Progenitor cell of endocrine pancreas (in vitro differentiated cells): ENCODE measurements at regions not wholly inside any gene's neighbourhood (a gene's known extent, or its start where the extent isn't known, plus 50 kb on each side); places are given as distances from the start of the nearest gene placed in this dataset.
"Not testable (repeated sequence)": the region's sequence is repeated elsewhere in the genome, so short reads cannot be mapped to it uniquely, and the experiment has no call there.

Experiments used
- DNase-seq: peaks from one replicate; pipeline ENCODE4 v3.0.0; 2021; ENCODE audit warnings: low spot score; ENCODE audit not compliant: unreplicated experiment
- H3K27ac Mint-ChIP-seq: 2 replicates; pipeline ENCODE4 v1.8.0; 2021; ENCODE audit warnings: mild to moderate bottlenecking, moderate library complexity, mixed read lengths
- H3K27me3 Mint-ChIP-seq: 2 replicates; pipeline ENCODE4 v1.8.0; 2021; ENCODE audit warnings: mixed read lengths
- H3K36me3 Mint-ChIP-seq: 2 replicates; pipeline ENCODE4 v1.8.0; 2022; ENCODE audit warnings: mixed read lengths; ENCODE audit not compliant: insufficient read depth
- H3K4me1 Mint-ChIP-seq: 2 replicates; pipeline ENCODE4 v1.8.0; 2021; ENCODE audit warnings: low read depth, mixed read lengths
- H3K4me3 Mint-ChIP-seq: 2 replicates; pipeline ENCODE4 v1.8.0; 2021; ENCODE audit warnings: low read depth, mild to moderate bottlenecking, moderate library complexity, mixed read lengths
- H3K9me3 Mint-ChIP-seq: 2 replicates; pipeline ENCODE4 v1.8.0; 2021; ENCODE audit warnings: low read depth, mixed read lengths
- CTCF ChIP-seq: fragments of 200-600 bp; sonication (generic); IDR thresholded peaks from one replicate; pipeline ENCODE4 v1.5.0; 2021; ENCODE audit warnings: antibody characterized with exemption, mild to moderate bottlenecking; ENCODE audit not compliant: unreplicated experiment

GRCh38 chr6:16936893-16937292, 165.0 kb upstream of the STMND1 start:
- TF ChIP-seq CTCF = no peak
- no peaks in the 10 kb centered on the region for H3K9me3 Mint-ChIP-seq
- no peaks in the 10 kb centered on the region for H3K36me3 Mint-ChIP-seq
- DNase-seq = no peak
- peaks cover 10% of the 10 kb centered on the region for H3K27me3 Mint-ChIP-seq
- no peak overlapping the region for H3K4me3 Mint-ChIP-seq
- no peaks in the 10 kb centered on the region for H3K4me1 Mint-ChIP-seq
- no peak overlapping the region for H3K27ac Mint-ChIP-seq

- no peak for TF ChIP-seq CTCF
- no peaks in the 10 kb centered on the region for H3K4me1 Mint-ChIP-seq
- no peaks in the 10 kb centered on the region for H3K9me3 Mint-ChIP-seq
- H3K27me3 Mint-ChIP-seq = peaks cover 5% of the 10 kb centered on the region
- H3K4me3 Mint-ChIP-seq = no peak overlapping the region
- no peak overlapping the region for H3K27ac Mint-ChIP-seq
- DNase-seq = no peak
- no peaks in the 10 kb centered on the region for H3K36me3 Mint-ChIP-seq
These were observed 167.9 kb upstream of the STMND1 start for GRCh38 chr6:16933961-16934360.

- Mint-ChIP-seq H3K9me3 (no peaks in the 10 kb centered on the region), H3K4me1 (no peaks in the 10 kb centered on the region), H3K36me3 (no peaks in the 10 kb centered on the region), H3K27me3 (peaks cover 5% of the 10 kb centered on the region), H3K27ac (no peak overlapping the region), H3K4me3 (no peak overlapping the region)
- no peak for TF ChIP-seq CTCF
- no peak for DNase-seq
These were observed 168.3 kb upstream of the STMND1 start for GRCh38 chr6:16933532-16933931.

- Mint-ChIP-seq H3K27ac (no peak overlapping the region), H3K36me3 (no peaks in the 10 kb centered on the region), H3K4me1 (no peaks in the 10 kb centered on the region), H3K4me3 (no peak overlapping the region), H3K27me3 (peaks cover 5% of the 10 kb centered on the region), H3K9me3 (no peaks in the 10 kb centered on the region)
- no peak for TF ChIP-seq CTCF
- DNase-seq = no peak
These were observed 168.9 kb upstream of the STMND1 start for GRCh38 chr6:16932920-16933319.

- H3K9me3 Mint-ChIP-seq, H3K27ac Mint-ChIP-seq, DNase-seq, H3K27me3 Mint-ChIP-seq, H3K36me3 Mint-ChIP-seq, H3K4me3 Mint-ChIP-seq, H3K4me1 Mint-ChIP-seq: not testable (repeated sequence)
These were observed 169.8 kb upstream of the ATXN1 start for GRCh38 chr6:16931079-16931478.

- no peak for TF ChIP-seq CTCF
- no peaks in the 10 kb centered on the region for H3K36me3 Mint-ChIP-seq
- DNase-seq = no peak
- no peaks in the 10 kb centered on the region for H3K4me1 Mint-ChIP-seq
- no peak overlapping the region for H3K4me3 Mint-ChIP-seq
- no peaks in the 10 kb centered on the region for H3K9me3 Mint-ChIP-seq
- no peak overlapping the region for H3K27ac Mint-ChIP-seq
- peaks cover 5% of the 10 kb centered on the region for H3K27me3 Mint-ChIP-seq
These were observed 169.2 kb upstream of the ATXN1 start for GRCh38 chr6:16930432-16930831.
